ENCODE measurements at regions not wholly inside any gene's neighbourhood (a gene's known extent, or its start where the extent isn't known, plus 50 kb on each side); places are given as distances from the start of the nearest gene placed in this dataset.
A peak's percentile ranks its signal among the peaks of the same experiment; 100 is the strongest.
"Not testable (repeated sequence)": the region's sequence is repeated elsewhere in the genome, so short reads cannot be mapped to it uniquely, and the experiment has no call there.

GRCh38 chr1:199944986-199945385, 82.5 kb upstream of the NR5A2 start:
- DNase-seq (ENCODE audit: low read depth) = no peak

GRCh38 chr1:199945591-199945990, 81.9 kb upstream of the NR5A2 start:
- no peak for DNase-seq (ENCODE audit: low read depth)

GRCh38 chr1:199946305-199947155, 81.0 kb upstream of the NR5A2 start:
- no peak for DNase-seq (ENCODE audit: low read depth)

- no peak for DNase-seq (ENCODE audit: low read depth)
Observed at GRCh38 chr1:199948587-199949280, 78.8 kb upstream of the NR5A2 start.

- not testable (repeated sequence) for DNase-seq (ENCODE audit: low read depth)
Observed at GRCh38 chr1:199951005-199951404, 76.5 kb upstream of the NR5A2 start.

GRCh38 chr1:199953651-199954050, 73.9 kb upstream of the NR5A2 start:
- DNase-seq (ENCODE audit: low read depth) = no peak

- DNase-seq (ENCODE audit: low read depth) = no peak
Observed at GRCh38 chr1:199954699-199955098, 72.8 kb upstream of the NR5A2 start.

- DNase-seq (ENCODE audit: low read depth) = no peak
Observed at GRCh38 chr1:199955235-199955634, 72.3 kb upstream of the NR5A2 start.

GRCh38 chr1:199956005-199956404, 71.5 kb upstream of the NR5A2 start:
- no peak for DNase-seq (ENCODE audit: low read depth)

- DNase-seq (ENCODE audit: low read depth) = no peak
Observed at GRCh38 chr1:199959033-199959774, 68.3 kb upstream of the NR5A2 start.

GRCh38 chr1:199959775-199960110, 67.8 kb upstream of the NR5A2 start:
- no peak for DNase-seq (ENCODE audit: low read depth)

- no peak for DNase-seq (ENCODE audit: low read depth)
Observed at GRCh38 chr1:199970125-199970524, 57.4 kb upstream of the NR5A2 start.

GRCh38 chr1:199976496-199977144, 50.9 kb upstream of the NR5A2 start:
- DNase-seq (ENCODE audit: low read depth) = no peak

MicroRNAs in the stretch of these regions (microRNA counts, 767-probe panel; counts per million panel counts)
- microRNA hsa-miR-181a-5p (13,693 counts per million, percentile 73 among the panel's probes with 10 or more counts), microRNA hsa-miR-181b-5p+hsa-miR-181d (4,500 counts per million, percentile 5 among the panel's probes with 10 or more counts)

Small RNAs in the stretch of these regions (microRNA-seq; reads per million reads assigned to microRNA genes)
- gene MIR181A1 = 784 reads per million, percentile 78 among the genes with 10 or more reads in this experiment
- 14.4 reads per million, percentile 36 among the genes with 10 or more reads in this experiment for gene MIR181B1

Data from myocyte (in vitro differentiated cells).